Dermis blood vessel endothelial cell (primary cell): ENCODE measurements at regions not wholly inside any gene's neighbourhood (a gene's known extent, or its start where the extent isn't known, plus 50 kb on each side); places are given as distances from the start of the nearest gene placed in this dataset.
"Not testable (repeated sequence)": the region's sequence is repeated elsewhere in the genome, so short reads cannot be mapped to it uniquely, and the experiment has no call there.

ENCODE experiments used
- DNase-seq: peaks from one replicate; pipeline ENCODE4 v3.0.0; 2010

DNA sequence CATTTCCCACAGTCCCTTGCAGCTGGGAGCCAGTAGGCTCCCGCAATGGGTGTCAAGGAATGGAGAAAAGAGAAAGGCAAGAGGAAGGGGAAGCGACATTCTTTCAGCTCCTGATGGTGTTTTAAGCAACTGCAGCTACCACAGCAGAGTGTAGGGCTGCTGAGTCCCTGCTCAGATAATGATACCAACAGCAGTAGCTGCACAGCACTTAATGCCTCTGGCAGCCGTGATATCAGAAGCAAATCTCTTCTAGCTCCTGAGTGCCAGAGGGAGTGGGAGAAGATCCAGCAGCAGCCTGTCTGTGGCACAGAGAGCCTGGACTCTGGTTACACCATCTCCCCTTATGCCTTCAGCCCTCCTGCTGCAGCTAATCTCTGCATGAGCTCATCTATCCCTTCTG is 186.1 kb upstream of the LMCD1 start:
- not testable (repeated sequence) for DNase-seq

- DNase-seq = no peak
These were observed 183.7 kb upstream of the LMCD1 start for GRCh38 chr3:8317661-8318649.

- DNase-seq = peak; percentile 5
These were observed 181.5 kb upstream of the LMCD1 start for GRCh38 chr3:8319935-8320634.

DNA sequence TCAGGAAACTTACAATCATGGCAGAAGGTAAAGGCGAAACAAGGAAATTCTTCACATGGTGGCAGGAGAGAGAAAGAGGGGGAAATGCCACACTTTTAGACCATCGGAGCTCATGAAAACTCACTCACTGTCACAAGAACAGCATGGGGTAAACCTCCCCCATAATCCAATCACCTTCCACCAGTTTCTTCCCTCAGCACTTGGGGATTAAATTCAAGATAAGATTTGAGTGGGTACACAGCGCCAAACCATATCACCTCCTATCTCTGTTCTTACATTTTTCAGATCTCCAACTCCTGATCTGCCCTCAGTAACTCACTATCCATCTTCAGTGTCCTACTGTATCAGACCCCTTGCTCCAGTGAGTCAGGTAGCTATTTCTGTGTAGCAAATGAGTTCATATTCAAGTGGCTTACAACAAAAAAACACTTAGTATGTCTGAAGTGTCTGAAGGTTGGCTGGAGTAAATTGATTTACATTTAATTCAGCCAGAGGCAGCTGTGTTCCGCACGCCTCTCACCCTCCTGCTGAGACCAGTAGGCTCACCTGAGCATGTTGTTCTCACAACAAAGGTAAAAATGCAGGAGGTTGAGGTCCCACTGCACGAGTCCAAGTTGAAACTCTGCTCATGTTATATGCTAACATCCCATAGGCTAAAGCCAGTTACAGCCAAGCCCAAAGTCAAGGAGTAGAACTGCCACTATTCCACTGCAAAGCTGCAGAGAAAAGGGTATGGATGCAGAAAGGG is 180.7 kb upstream of the LMCD1 start:
- no peak for DNase-seq

- DNase-seq = peak; percentile 36
These were observed 176.9 kb upstream of the LMCD1 start for GRCh38 chr3:8324747-8325146.

DNA sequence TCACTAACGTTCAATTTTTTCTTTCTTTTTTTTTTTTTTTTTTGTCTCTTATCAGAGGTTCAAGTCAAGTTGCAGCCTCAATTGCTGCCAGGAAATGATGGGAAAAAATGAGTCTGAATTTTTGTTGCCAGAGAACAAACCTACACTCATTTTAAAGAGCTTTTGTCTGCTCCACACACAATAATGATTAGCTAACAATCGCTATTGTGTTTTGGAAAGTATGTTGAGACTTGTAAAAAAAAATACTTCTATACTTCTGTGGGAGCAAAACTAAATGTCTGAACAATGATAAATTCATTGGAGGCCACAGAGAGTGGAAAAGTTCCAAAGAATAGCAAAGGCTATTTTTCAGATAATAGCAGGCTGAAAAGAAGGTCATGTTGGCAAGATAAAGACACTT is 176.3 kb upstream of the LMCD1 start:
- DNase-seq = no peak

- not testable (repeated sequence) for DNase-seq
These were observed 175.8 kb upstream of the LMCD1 start for GRCh38 chr3:8325833-8326232.

- DNase-seq = no peak
These were observed 173.9 kb upstream of the LMCD1 start for GRCh38 chr3:8327739-8328138.

GRCh38 chr3:8328967-8329366 is 172.7 kb upstream of the LMCD1 start:
- DNase-seq = no peak

DNA sequence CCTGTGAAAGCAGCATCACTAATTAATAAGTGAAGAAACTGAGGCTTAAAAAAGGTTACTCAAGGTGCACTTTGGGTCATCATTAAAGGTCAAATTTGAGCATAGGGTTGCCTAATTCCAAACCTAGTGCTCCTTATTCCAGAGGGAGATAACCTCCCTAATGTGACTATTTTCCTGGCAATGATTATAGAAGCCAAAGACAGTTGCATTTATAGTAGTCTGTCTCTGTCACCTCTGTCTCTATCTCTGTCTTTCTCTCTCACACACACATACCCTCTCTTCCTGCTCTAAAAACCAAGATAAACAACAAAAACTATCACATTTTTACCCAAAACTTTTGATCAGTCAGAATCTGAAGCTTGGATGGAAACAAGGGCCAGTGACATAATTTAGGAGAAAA is 172.0 kb upstream of the LMCD1 start:
- DNase-seq = no peak

DNA sequence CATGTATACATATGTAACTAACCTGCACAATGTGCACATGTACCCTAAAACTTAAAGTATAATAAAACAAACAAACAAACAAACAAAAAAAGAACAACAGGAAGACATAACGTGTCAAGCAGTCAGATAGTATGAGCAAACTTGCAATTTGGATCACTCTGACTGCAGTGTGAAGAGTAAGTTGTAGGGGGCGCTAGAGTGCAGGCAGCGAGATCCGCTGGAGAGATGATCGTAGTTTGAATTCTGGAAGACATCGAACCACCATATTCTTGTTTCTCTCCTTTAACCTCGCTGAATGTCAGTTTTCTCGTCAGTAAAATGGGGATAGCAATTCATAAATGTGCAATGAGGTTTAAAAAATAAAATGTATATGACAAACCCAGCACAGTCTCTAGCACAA is 165.2 kb upstream of the LMCD1 start:
- DNase-seq = no peak

DNA sequence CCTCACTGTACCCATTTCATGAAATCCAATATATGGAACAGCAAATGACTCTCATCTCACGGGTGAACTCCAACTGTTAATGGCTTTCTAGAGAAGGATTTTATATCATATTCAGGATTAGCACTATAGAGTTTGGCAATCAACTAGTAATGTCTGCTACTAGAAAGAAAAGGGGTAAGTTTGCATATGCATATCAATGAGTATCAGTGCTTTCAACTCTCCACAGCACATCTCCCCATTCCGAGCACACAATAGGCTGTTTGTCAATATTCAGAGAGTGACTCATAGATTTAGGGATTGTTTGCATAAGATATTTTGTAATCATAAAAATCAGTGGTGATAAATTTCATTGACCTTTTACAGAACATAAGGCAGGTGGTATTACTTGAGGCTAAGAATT is 163.2 kb upstream of the LMCD1 start:
- no peak for DNase-seq

DNA sequence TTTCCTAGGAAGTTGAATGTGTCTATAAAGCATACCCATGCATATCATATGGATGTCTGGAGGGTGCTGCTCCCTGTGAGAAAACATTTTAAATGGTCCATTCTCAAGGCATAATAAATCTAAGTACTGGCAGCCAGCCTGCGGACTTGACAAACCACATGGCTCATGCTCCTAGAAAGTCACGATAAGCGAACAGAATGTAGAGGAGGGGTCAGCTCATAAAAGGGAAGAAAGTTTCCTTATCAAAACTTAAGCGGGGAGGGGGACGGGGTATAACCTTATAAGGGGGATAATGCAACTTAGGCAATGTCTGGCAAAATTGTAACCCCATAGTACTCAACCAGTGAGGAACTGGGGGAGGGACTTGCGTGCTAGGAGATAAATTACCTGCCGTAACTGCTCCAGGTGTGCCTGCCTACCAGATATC is 159.8 kb upstream of the LMCD1 start:
- no peak for DNase-seq

- DNase-seq = no peak
These were observed 158.6 kb upstream of the LMCD1 start for GRCh38 chr3:8343058-8343457.

- no peak for DNase-seq
These were observed 156.2 kb upstream of the LMCD1 start for GRCh38 chr3:8345398-8345797.

GRCh38 chr3:8348076-8348475 is 153.5 kb upstream of the LMCD1 start:
- DNase-seq = no peak

DNA sequence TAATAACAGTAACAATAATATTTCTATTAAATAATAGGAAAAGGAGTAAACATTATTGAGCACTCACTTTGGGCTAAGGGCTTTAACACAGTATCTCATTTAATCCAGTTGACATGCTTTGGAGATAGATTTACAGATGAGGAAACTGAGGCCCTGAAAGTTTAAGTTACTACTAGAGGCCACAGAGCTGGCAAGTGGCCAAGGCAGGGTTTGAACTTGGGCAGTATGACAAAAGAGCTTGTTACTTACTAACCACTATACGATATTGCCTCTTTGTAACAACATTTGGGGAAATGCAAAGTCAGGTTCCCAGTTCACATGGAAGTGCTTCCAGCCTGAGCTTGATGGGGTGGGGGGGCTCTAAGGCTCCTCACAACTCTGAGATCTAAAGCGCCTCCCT is 149.1 kb upstream of the LMCD1 start:
- no peak for DNase-seq

DNA sequence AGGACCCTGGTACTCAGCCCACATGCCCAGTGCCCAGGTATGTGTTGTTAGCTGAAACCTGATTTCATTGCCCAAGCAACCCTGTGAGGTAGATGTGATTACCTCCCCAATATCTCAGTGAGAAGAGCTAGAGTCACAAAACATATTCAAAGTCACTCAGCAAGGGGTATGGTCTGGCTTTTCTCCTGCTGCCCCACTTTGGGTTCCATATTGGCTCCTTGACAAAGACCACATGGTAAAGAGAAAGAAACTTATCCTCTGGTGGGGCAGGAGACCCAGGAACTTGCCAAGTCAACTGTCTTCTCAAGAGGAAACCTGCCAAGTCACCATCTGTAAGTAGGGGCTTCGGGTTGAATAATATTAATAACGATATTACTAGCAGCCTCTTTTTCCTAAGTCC is 148.3 kb upstream of the LMCD1 start:
- no peak for DNase-seq

DNA sequence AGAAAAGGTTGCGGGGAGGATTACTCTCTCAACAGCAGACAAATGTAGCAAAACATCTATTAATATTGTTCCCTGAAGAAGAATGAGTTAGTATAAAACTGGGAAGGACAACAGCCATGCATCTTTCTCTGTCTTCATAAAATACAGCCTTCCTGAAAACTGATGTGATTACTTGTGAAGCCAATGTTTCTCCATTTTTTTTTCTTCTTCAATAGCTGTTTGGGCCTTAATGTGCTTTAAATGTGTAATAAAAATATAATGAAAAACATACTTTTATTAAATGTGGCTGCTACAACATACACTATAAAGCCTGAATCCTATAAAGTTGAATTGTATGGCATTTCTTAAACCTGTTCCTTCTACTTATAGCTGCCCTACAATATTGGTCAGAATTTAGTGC is 146.3 kb upstream of the LMCD1 start:
- DNase-seq = no peak

DNA sequence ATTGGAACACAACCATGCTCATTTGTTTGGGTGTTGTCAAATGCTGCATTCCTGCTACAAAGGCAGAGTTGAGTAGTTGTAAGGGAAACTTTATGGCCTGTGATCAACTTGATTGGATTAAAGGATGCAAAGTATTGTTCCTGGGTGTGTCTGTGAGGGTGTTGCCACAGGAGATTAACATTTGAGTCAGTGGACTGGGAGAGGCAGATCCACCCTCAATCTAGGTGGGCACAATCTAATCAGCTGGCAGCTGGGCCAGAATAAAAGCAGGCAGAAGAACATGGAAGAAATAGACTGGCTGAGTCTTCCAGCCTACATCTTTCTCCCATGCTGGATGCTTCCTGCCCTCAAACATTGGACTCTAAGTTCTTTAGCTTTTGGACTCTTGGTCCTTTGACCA is 145.6 kb upstream of the LMCD1 start:
- DNase-seq = not testable (repeated sequence)

DNA sequence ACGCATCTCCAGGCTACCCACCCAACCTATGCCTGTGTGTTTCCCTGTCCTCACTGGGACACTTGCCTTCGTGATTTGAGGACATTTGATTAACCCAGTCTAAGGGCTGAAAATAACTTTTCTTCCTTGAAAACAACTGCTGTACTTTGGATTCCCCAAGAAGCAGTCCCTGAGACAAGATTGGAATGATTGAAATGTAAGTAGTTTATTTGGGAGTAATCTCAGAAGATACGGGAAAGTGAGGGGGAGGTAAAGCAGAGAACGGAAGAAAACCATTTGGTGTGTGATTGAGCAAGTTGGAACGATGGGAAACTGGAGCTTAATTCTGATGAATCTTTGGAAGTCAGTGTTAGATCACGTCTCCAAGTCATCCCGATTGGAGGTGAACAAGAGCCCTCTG is 143.8 kb upstream of the LMCD1 start:
- no peak for DNase-seq

GRCh38 chr3:8359133-8359532 is 142.5 kb upstream of the LMCD1 start:
- no peak for DNase-seq

GRCh38 chr3:8363200-8363599 is 138.4 kb upstream of the LMCD1 start:
- DNase-seq = no peak
